HepG2 (cell line): ENCODE measurements at regions not wholly inside any gene's neighbourhood (a gene's known extent, or its start where the extent isn't known, plus 50 kb on each side); places are given as distances from the start of the nearest gene placed in this dataset.

Source experiments
- ATAC-seq: fragments of 200-7000 bp; cut with Tn5 transposase; 3 replicates; pipeline ENCODE4 v1.9.1; 2020; ENCODE audit warnings: mild to moderate bottlenecking, moderate library complexity
- BruUV-seq: library from RNA; stranded (reverse); fragments of 400-500 nt; replicated peaks from 2 replicates; lab custom pipeline; 2021; lab: Mats Ljungman, UMichigan
- CTCF ChIA-PET: fragments of 300-600 bp; formaldehyde crosslinking; extraction: SDS; loops from one replicate; lab custom pipeline; 2021; ENCODE audit warnings: low total read pairs, inconsistent platforms, low intra/inter-chr PET ratio; lab: Yijun Ruan, JAX
- POLR2A ChIA-PET: fragments of 350-600 bp; sonication (Branson Sonifier 250); formaldehyde crosslinking; loops from one replicate; lab custom pipeline; 2020; ENCODE audit warnings: antibody characterized with exemption, inconsistent platforms; lab: Yijun Ruan, JAX
- DNase-seq: peaks from one replicate; pipeline ENCODE4 v3.0.0-alpha.2; 2015; ENCODE audit warnings: low spot score
- FAIRE-seq: peaks from 3 replicates; lab custom pipeline; 2011; peaks lifted over from hg19 to GRCh38; lab: Jason Lieb, UNC
- H2AFZ ChIP-seq: one replicate; pipeline ENCODE4 v1.6.1; 2011; ENCODE audit warnings: low read length, inconsistent platforms
- H3K27ac ChIP-seq: fragments of 300-600 bp; 3 replicates; pipeline ENCODE4 v1.8.0; 2011; ENCODE audit warnings: mixed run types, mild to moderate bottlenecking, mixed read lengths, low read length, inconsistent platforms; ENCODE audit not compliant: insufficient read depth; ENCODE audit errors: extremely low read length
- H3K27me3 ChIP-seq, 2 experiments: fragments of 200-600 bp in 1 of 2; 2 replicates in 1 of 2; 3 replicates in 1 of 2; pipeline versions ENCODE4 v1.6.0 to v1.8.0; 2011; ENCODE audit warnings: low read length in 2 of 2, mild to moderate bottlenecking in 2 of 2, moderate library complexity in 2 of 2, inconsistent platforms in 1 of 2; ENCODE audit not compliant: insufficient read depth in 2 of 2, control insufficient read depth in 1 of 2
- H3K36me3 ChIP-seq, 2 experiments: fragments of 200-600 bp in 1 of 2; replicated peaks in 1 of 2; 2 replicates in 1 of 2; 3 replicates in 1 of 2; pipeline versions ENCODE4 v1.5.1 to v1.8.0; 2011; ENCODE audit warnings: low read length in 2 of 2, inconsistent platforms in 1 of 2; ENCODE audit not compliant: insufficient read depth in 2 of 2, control insufficient read depth in 1 of 2
- H3K4me1 ChIP-seq: 2 replicates; pipeline ENCODE4 v1.5.1; 2012; ENCODE audit warnings: low read length, inconsistent platforms; ENCODE audit not compliant: insufficient read depth
- H3K4me2 ChIP-seq: 2 replicates; pipeline ENCODE4 v1.6.0; 2011; ENCODE audit warnings: low read depth, low read length, inconsistent platforms
- H3K4me3 ChIP-seq, 3 experiments: fragments of 200-600 bp in 1 of 3; sonication (generic), shearing (Covaris generic) in 1 of 3; replicated peaks in 1 of 3; 2 replicates each; pipeline ENCODE4 v1.5.1; 2011 to 2016; ENCODE audit warnings: low read length in 3 of 3, inconsistent platforms in 2 of 3, low read depth in 2 of 3, mild to moderate bottlenecking in 2 of 3, control low read depth in 1 of 3, mixed read lengths in 1 of 3; ENCODE audit not compliant: insufficient read depth in 1 of 3
- H3K79me2 ChIP-seq: one replicate; pipeline ENCODE4 v1.6.1; 2011; ENCODE audit warnings: low read length, inconsistent platforms; ENCODE audit not compliant: insufficient read depth
- H3K9ac ChIP-seq: 2 replicates; pipeline ENCODE4 v1.6.0; 2011; ENCODE audit warnings: mild to moderate bottlenecking, low read depth, low read length, inconsistent platforms; ENCODE audit not compliant: insufficient read depth
- H3K9me3 ChIP-seq: 2 replicates; pipeline ENCODE4 v1.5.1; 2012; ENCODE audit warnings: mild to moderate bottlenecking, low read length
- H4K20me1 ChIP-seq: 2 replicates; pipeline ENCODE4 v1.6.0; 2011; ENCODE audit warnings: inconsistent platforms, mild to moderate bottlenecking, low read length, moderate library complexity; ENCODE audit not compliant: insufficient read depth
- GTF3A ChIP-seq: sonication (generic); formaldehyde crosslinking; conservative IDR thresholded peaks from 2 replicates; pipeline ENCODE4 v1.4.0; 2020; ENCODE audit warnings: mild to moderate bottlenecking, missing genetic modification reagents
- HMGA1 ChIP-seq: sonication (generic); formaldehyde crosslinking; conservative IDR thresholded peaks from 2 replicates; pipeline ENCODE4 v1.4.0; 2020; ENCODE audit warnings: missing genetic modification reagents
- KDM2A ChIP-seq: sonication (generic); formaldehyde crosslinking; IDR thresholded peaks from 2 replicates; pipeline ENCODE4 v1.4.0; 2020; ENCODE audit warnings: low read depth, missing genetic modification reagents, borderline replicate concordance
- STAG1 ChIP-seq: sonication (generic); formaldehyde crosslinking; IDR thresholded peaks from 2 replicates; pipeline ENCODE4 v1.4.0; 2020; ENCODE audit warnings: missing genetic modification reagents
- USF2 ChIP-seq, 2 experiments: sonication (generic) in 1 of 2; formaldehyde crosslinking in 1 of 2; IDR thresholded peaks; 2 replicates each; pipeline versions ENCODE4 v1.5.1 to v1.6.1; 2011 to 2020; ENCODE audit warnings: borderline replicate concordance in 1 of 2, low read depth in 1 of 2, low read length in 1 of 2, mild to moderate bottlenecking in 1 of 2, missing genetic modification reagents in 1 of 2, moderate library complexity in 1 of 2
- ZNF530 ChIP-seq: sonication (generic); formaldehyde crosslinking; IDR thresholded peaks from 2 replicates; pipeline ENCODE4 v1.5.0; 2020; ENCODE audit warnings: low read depth, mild to moderate bottlenecking, missing genetic modification reagents
- ZNF557 ChIP-seq: sonication (generic); formaldehyde crosslinking; IDR thresholded peaks from 2 replicates; pipeline ENCODE4 v1.4.0; 2020; ENCODE audit warnings: missing genetic modification reagents
- ZNF572 ChIP-seq: sonication (generic); formaldehyde crosslinking; IDR thresholded peaks from 2 replicates; pipeline ENCODE4 v1.5.1; 2020; ENCODE audit warnings: mild to moderate bottlenecking, missing genetic modification reagents
- ZNF629 ChIP-seq: sonication (generic); formaldehyde crosslinking; conservative IDR thresholded peaks from 2 replicates; pipeline ENCODE4 v1.5.0; 2020; ENCODE audit warnings: missing genetic modification reagents
- WGBS: methylation state at CpG from one replicate; pipeline ENCODE4 v1.1.6; 2017; ENCODE audit warnings: low lambda C conversion rate; 5-methylcytosine and 5-hydroxymethylcytosine counted together
- in situ Hi-C: cut with HindIII; loops from 2 replicates; pipeline ENCODE4 v1.10.0; 2017; ENCODE audit warnings: low pct_unique_long_range_greater_than_20kb; ENCODE audit not compliant: extremely low pct_ligation_motif_present
- intact Hi-C: fragments of 100-400 bp; cut with micrococcal nuclease; formaldehyde crosslinking; loops from one replicate; pipeline ENCODE4 v1.10.0; 2022; ENCODE audit not compliant: unreplicated experiment
- TF ChIP-seq, protein P1 (sequence below): sonication (generic); formaldehyde crosslinking; IDR thresholded peaks from 2 replicates; pipeline ENCODE4 v1.5.0; 2020; ENCODE audit warnings: missing genetic modification reagents
- TF ChIP-seq, protein P2 (sequence below): sonication (generic); formaldehyde crosslinking; IDR thresholded peaks from 2 replicates; pipeline ENCODE4 v1.5.1; 2020; ENCODE audit warnings: mild to moderate bottlenecking, missing genetic modification reagents
- TF ChIP-seq, protein P3 (sequence below): sonication (generic); formaldehyde crosslinking; conservative IDR thresholded peaks from 2 replicates; pipeline ENCODE4 v1.4.0; 2020; ENCODE audit warnings: missing genetic modification reagents

DNA sequence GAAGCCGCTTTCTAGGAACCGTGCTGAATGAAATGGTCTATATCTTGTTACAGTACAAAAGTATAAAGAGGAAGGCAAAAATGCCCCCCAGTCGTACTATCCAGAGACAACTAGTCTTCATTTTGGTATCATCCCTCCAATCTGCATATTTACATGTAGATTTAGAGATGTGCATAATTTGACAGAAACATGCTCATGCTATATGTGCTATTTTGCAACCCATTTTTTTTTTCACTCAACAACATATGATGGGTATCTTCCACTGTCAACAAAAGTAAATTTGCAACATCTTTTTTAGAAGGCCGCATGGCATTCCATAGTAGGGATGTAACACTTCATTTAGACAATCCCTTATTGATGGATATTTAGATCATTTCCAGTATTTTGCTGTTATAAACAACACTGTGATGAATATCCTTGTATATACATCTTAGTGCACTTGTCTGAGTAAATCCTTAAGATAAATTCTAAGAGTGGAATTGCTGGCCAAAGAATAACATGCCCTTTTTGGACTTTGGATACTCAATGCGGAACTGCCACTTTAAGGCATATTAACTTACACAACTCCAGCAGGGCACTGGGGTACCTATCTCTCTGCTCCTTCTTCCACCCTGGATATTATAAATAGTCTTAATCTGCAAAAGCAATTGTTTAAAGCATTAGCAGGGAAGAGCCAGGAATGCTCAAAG lies 71.1 kb upstream of the SH3PXD2B start:
- Histone ChIP-seq H3K27me3 (peaks cover 0 to 10% of the 10 kb centered on the region in 2 experiments; a peak in 1 of 5 replicates), H3K36me3 (no peaks in the 10 kb centered on the region), H3K9ac (no peak overlapping the region), H4K20me1 (no peaks in the 10 kb centered on the region), H3K4me3 (no peak overlapping the region), H3K4me1 (no peaks in the 10 kb centered on the region), H3K79me2 (no peaks in the 10 kb centered on the region), H2AFZ (no peak overlapping the region), H3K27ac (no peak overlapping the region)
- no TSS peak for BruUV-seq
- WGBS: 43% methylated on average over 5 of the region's 5 CpGs
- CTCF ChIA-PET: no interaction called here
- intact Hi-C loops: no loop called here
- TF ChIP-seq ZNF530 (CRISPR knock-in tag): no peak
- TF ChIP-seq, protein P1, sequence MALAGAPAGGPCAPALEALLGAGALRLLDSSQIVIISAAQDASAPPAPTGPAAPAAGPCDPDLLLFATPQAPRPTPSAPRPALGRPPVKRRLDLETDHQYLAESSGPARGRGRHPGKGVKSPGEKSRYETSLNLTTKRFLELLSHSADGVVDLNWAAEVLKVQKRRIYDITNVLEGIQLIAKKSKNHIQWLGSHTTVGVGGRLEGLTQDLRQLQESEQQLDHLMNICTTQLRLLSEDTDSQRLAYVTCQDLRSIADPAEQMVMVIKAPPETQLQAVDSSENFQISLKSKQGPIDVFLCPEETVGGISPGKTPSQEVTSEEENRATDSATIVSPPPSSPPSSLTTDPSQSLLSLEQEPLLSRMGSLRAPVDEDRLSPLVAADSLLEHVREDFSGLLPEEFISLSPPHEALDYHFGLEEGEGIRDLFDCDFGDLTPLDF (CRISPR knock-in tag): no peak
- TF ChIP-seq HMGA1 (CRISPR knock-in tag): no peak
- TF ChIP-seq USF2 (IDR thresholded peaks at IDR 0.05; ENCODE audit: low read depth, low read length): no peak
- no peak for TF ChIP-seq USF2 (CRISPR knock-in tag; IDR thresholded peaks at IDR 0.05; ENCODE audit: borderline replicate concordance)
- TF ChIP-seq, protein P2, sequence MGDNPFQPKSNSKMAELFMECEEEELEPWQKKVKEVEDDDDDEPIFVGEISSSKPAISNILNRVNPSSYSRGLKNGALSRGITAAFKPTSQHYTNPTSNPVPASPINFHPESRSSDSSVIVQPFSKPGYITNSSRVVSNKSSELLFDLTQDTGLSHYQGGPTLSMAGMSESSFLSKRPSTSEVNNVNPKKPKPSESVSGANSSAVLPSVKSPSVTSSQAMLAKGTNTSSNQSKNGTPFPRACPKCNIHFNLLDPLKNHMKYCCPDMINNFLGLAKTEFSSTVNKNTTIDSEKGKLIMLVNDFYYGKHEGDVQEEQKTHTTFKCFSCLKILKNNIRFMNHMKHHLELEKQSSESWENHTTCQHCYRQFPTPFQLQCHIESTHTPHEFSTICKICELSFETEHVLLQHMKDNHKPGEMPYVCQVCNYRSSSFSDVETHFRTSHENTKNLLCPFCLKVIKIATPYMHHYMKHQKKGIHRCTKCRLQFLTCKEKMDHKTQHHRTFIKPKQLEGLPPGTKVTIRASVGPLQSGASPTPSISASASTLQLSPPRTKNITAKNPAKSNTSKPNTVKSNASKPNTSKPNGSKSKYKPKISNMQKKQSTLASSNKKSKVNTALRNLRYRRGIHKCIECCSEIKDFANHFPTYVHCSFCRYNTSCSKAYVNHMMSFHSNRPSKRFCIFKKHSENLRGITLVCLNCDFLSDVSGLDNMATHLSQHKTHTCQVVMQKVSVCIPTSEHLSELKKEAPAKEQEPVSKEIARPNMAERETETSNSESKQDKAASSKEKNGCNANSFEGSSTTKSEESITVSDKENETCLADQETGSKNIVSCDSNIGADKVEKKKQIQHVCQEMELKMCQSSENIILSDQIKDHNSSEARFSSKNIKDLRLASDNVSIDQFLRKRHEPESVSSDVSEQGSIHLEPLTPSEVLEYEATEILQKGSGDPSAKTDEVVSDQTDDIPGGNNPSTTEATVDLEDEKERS: no peak
- no peak for TF ChIP-seq ZNF629 (CRISPR knock-in tag)
- TF ChIP-seq GTF3A (CRISPR knock-in tag): no peak
- TF ChIP-seq, protein P3, sequence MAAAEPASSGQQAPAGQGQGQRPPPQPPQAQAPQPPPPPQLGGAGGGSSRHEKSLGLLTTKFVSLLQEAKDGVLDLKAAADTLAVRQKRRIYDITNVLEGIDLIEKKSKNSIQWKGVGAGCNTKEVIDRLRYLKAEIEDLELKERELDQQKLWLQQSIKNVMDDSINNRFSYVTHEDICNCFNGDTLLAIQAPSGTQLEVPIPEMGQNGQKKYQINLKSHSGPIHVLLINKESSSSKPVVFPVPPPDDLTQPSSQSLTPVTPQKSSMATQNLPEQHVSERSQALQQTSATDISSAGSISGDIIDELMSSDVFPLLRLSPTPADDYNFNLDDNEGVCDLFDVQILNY: no peak
- TF ChIP-seq ZNF557 (CRISPR knock-in tag): no peak
- TF ChIP-seq STAG1: no peak
- TF ChIP-seq KDM2A (CRISPR knock-in tag): no peak
- TF ChIP-seq ZNF572 (CRISPR knock-in tag): no peak
- TF ChIP-seq, all 625 proteins: peak for 0
- Histone ChIP-seq H3K4me2 (no peak overlapping the region), H3K9me3 (no peaks in the 10 kb centered on the region)
- in situ Hi-C loops: no loop called here
- POLR2A ChIA-PET: no interaction called here
- DNase-seq: no peak
- no peak for FAIRE-seq
- no peak for ATAC-seq
